ENCODE measurements at regions not wholly inside any gene's neighbourhood (a gene's known extent, or its start where the extent isn't known, plus 50 kb on each side); places are given as distances from the start of the nearest gene placed in this dataset.

DNA sequence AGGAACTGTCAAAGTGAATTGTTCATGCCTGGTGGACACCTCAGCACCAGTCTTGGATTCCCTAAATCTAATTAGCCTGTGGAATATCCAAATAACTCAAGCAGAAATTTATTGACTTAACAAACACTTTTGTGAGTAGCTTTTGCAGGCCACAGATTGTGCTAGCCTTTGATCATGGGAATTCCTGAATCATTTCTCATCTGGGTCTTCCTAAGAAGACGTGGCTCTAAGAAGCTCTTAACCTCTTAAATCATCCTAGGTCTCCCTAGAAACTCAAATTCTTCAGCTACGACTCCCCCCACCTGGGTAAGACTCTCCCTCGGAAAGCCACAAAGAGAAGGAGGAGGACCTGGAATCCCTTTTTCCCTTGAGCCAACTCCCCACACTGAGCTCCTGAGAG lies 53.8 kb upstream of the PSEN2 start:
- no peak for TF ChIP-seq REST (IDR thresholded peaks at IDR 0.05; ENCODE audit: insufficient read depth in 1 of 2, low read depth in 2 of 2, low read length in 2 of 2)
- TF ChIP-seq TAF1 (IDR thresholded peaks at IDR 0.05; ENCODE audit: borderline replicate concordance, insufficient read depth, low read length): no peak
- TF ChIP-seq FOXP2 (optimal IDR thresholded peaks at IDR 0.05; ENCODE audit: borderline replicate concordance, extremely low read depth, extremely low read length, insufficient read depth): no peak
- no peak for TF ChIP-seq POLR2AphosphoS5 (IDR thresholded peaks at IDR 0.05; ENCODE audit: low read depth, low read length)
- TF ChIP-seq SIN3A (IDR thresholded peaks at IDR 0.05; ENCODE audit: borderline replicate concordance, insufficient read depth, low read length): no peak

GRCh38 chr1:226814751-226815537 lies 55.5 kb upstream of the PSEN2 start:
- TF ChIP-seq FOXP2 (optimal IDR thresholded peaks at IDR 0.05; ENCODE audit: borderline replicate concordance, extremely low read depth, extremely low read length, insufficient read depth): peak; percentile 49
- peak; percentile 75; the same call in 1 of the 2 replicates for TF ChIP-seq SIN3A (IDR thresholded peaks at IDR 0.05; ENCODE audit: borderline replicate concordance, insufficient read depth, low read length)
- no peak for TF ChIP-seq TAF1 (IDR thresholded peaks at IDR 0.05; ENCODE audit: borderline replicate concordance, insufficient read depth, low read length)

DNA sequence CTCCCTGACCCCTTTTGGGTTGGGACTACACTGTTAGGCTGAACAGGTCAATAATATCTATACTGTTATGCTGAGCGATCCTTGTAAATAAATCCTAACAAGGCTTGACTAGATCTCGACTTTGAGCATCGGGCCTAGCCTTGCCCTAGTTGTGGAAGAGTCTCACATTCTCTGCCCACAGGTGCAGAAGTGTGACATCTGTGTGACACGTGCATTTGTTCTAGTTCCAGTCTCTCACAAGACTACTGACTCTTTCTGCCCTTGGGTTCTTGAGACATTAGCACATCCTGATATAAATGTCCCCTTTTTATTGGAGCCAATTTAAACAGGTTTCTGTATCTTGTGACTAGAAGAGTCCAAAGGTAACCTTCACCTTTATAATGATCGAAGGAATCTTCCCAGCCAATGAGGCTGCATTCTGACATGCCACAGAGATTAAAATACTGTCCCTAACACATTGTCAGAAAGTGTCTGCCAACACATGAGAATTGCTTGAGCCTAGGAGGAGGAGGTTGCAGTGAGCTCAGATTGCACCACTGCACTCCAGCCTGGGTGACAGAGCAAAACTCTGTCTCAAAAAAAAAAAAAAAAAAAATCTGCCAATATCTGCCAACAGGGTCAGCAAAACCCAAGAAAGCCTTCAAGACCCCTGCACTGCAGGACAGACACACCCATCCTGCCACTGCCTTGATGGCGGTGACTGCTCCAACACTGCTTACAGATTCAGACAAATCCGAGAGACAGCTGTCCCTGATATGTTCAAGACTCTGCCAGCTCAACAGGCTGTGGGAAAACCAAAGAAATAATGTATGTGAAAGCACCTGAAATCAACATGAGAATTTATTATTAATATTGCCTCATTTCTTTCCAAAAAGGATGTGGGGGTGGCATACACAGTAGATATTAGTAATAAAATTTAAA lies 56.5 kb upstream of the PSEN2 start:
- no peak for TF ChIP-seq SIN3A (IDR thresholded peaks at IDR 0.05; ENCODE audit: borderline replicate concordance, insufficient read depth, low read length)
- TF ChIP-seq REST (IDR thresholded peaks at IDR 0.05; ENCODE audit: insufficient read depth in 1 of 2, low read depth in 2 of 2, low read length in 2 of 2): no peak
- no peak for TF ChIP-seq POLR2AphosphoS5 (IDR thresholded peaks at IDR 0.05; ENCODE audit: low read depth, low read length)
- TF ChIP-seq FOXP2 (optimal IDR thresholded peaks at IDR 0.05; ENCODE audit: borderline replicate concordance, extremely low read depth, extremely low read length, insufficient read depth): no peak
- TF ChIP-seq TAF1 (IDR thresholded peaks at IDR 0.05; ENCODE audit: borderline replicate concordance, insufficient read depth, low read length): no peak

- TF ChIP-seq SIN3A (IDR thresholded peaks at IDR 0.05; ENCODE audit: borderline replicate concordance, insufficient read depth, low read length) (no peak), REST (IDR thresholded peaks at IDR 0.05; ENCODE audit: insufficient read depth in 1 of 2, low read depth in 2 of 2, low read length in 2 of 2) (no peak), TAF1 (IDR thresholded peaks at IDR 0.05; ENCODE audit: borderline replicate concordance, insufficient read depth, low read length) (no peak), POLR2AphosphoS5 (IDR thresholded peaks at IDR 0.05; ENCODE audit: low read depth, low read length) (no peak), FOXP2 (optimal IDR thresholded peaks at IDR 0.05; ENCODE audit: borderline replicate concordance, extremely low read depth, extremely low read length, insufficient read depth) (no peak)
These were observed 59.7 kb upstream of the PSEN2 start for GRCh38 chr1:226810681-226811080.

DNA sequence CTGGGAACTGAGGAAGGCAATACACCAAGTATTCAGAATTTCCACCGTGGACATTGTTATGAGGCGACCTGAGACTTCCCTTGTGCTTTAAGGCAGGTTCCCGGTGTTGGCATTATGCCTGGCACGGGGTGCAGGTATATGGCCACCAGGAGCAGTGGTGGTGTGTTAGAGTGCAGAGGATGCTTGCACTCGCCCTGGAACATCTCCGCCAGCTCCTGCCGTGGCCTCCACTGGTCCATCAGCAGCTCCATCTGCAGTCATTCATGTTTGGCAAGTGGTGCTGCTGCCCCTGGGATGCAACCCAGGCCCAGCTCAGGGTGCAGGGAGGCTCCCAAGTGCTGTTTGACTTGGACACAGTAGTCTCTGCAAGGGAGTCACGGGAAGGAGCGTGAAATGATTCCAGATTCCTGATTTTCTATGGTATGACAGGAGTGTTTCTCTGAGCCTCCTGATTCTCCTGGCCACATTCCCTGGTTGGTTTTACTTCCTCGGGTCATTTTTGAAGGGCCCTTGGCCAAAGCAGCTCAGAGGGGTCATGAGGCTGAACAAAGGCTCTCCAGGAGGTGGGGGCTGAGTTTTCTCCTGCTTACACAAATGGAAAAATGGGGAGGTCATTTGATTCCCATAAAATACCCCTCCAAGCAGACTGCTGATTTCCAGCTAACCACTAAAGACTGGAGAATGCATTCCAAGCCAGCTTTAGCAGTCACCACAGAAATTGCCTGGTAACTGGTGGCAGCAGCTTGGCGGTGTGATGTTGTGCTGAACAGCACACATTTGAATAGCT lies 60.4 kb upstream of the PSEN2 start:
- TF ChIP-seq FOXP2 (optimal IDR thresholded peaks at IDR 0.05; ENCODE audit: borderline replicate concordance, extremely low read depth, extremely low read length, insufficient read depth): no peak
- no peak for TF ChIP-seq SIN3A (IDR thresholded peaks at IDR 0.05; ENCODE audit: borderline replicate concordance, insufficient read depth, low read length)
- no peak for TF ChIP-seq TAF1 (IDR thresholded peaks at IDR 0.05; ENCODE audit: borderline replicate concordance, insufficient read depth, low read length)
- no peak for TF ChIP-seq POLR2AphosphoS5 (IDR thresholded peaks at IDR 0.05; ENCODE audit: low read depth, low read length)
- TF ChIP-seq REST (IDR thresholded peaks at IDR 0.05; ENCODE audit: insufficient read depth in 1 of 2, low read depth in 2 of 2, low read length in 2 of 2): no peak

Data from PFSK-1 (cell line).